ENCODE measurements at regions not wholly inside any gene's neighbourhood (a gene's known extent, or its start where the extent isn't known, plus 50 kb on each side); places are given as distances from the start of the nearest gene placed in this dataset.
"Not testable (repeated sequence)": the region's sequence is repeated elsewhere in the genome, so short reads cannot be mapped to it uniquely, and the experiment has no call there.

- H3K4me1 Mint-ChIP-seq; H3K27ac Mint-ChIP-seq; H3K36me3 Mint-ChIP-seq (ENCODE audit: low read depth); H3K4me3 Mint-ChIP-seq; H3K27me3 Mint-ChIP-seq (ENCODE audit: low read depth): not testable (repeated sequence)
- peaks cover 23% of the 10 kb centered on the region for H3K9me3 Mint-ChIP-seq
Measured at GRCh38 chr2:179385756-179386155, 121.1 kb upstream of the SESTD1 start.

- Mint-ChIP-seq H3K4me1 (no peaks in the 10 kb centered on the region), H3K27me3 (ENCODE audit: low read depth) (no peaks in the 10 kb centered on the region), H3K4me3 (no peak overlapping the region), H3K27ac (no peak overlapping the region), H3K36me3 (ENCODE audit: low read depth) (no peaks in the 10 kb centered on the region), H3K9me3 (peaks cover 23% of the 10 kb centered on the region)
- TF ChIP-seq CTCF (IDR thresholded peaks at IDR 0.05; ENCODE audit: unreplicated experiment in 3 of 3): no peak
Measured at GRCh38 chr2:179383975-179384374, 119.3 kb upstream of the SESTD1 start.

- H3K36me3 Mint-ChIP-seq (ENCODE audit: low read depth): no peaks in the 10 kb centered on the region
- no peak overlapping the region for H3K4me3 Mint-ChIP-seq
- peaks cover 3% of the 10 kb centered on the region for H3K9me3 Mint-ChIP-seq
- H3K27ac Mint-ChIP-seq: no peak overlapping the region
- no peaks in the 10 kb centered on the region for H3K27me3 Mint-ChIP-seq (ENCODE audit: low read depth)
- TF ChIP-seq CTCF (IDR thresholded peaks at IDR 0.05; ENCODE audit: unreplicated experiment in 3 of 3): no peak
- no peaks in the 10 kb centered on the region for H3K4me1 Mint-ChIP-seq
Measured at GRCh38 chr2:179377296-179377695, 112.7 kb upstream of the SESTD1 start.

GRCh38 chr2:179376881-179377280 lies 112.2 kb upstream of the SESTD1 start:
- H3K27me3 Mint-ChIP-seq (ENCODE audit: low read depth): no peaks in the 10 kb centered on the region
- H3K4me1 Mint-ChIP-seq: no peaks in the 10 kb centered on the region
- no peak overlapping the region for H3K27ac Mint-ChIP-seq
- TF ChIP-seq CTCF (IDR thresholded peaks at IDR 0.05; ENCODE audit: unreplicated experiment in 3 of 3): no peak
- peaks cover 3% of the 10 kb centered on the region for H3K9me3 Mint-ChIP-seq
- H3K36me3 Mint-ChIP-seq (ENCODE audit: low read depth): no peaks in the 10 kb centered on the region
- H3K4me3 Mint-ChIP-seq: no peak overlapping the region

- Mint-ChIP-seq H3K9me3 (no peaks in the 10 kb centered on the region), H3K4me1 (no peaks in the 10 kb centered on the region), H3K4me3 (no peak overlapping the region), H3K27ac (no peak overlapping the region), H3K36me3 (ENCODE audit: low read depth) (no peaks in the 10 kb centered on the region), H3K27me3 (ENCODE audit: low read depth) (no peaks in the 10 kb centered on the region)
- no peak for TF ChIP-seq CTCF (IDR thresholded peaks at IDR 0.05; ENCODE audit: unreplicated experiment in 3 of 3)
Measured at GRCh38 chr2:179373816-179374215, 109.2 kb upstream of the SESTD1 start.

- H3K4me1 Mint-ChIP-seq; H3K36me3 Mint-ChIP-seq (ENCODE audit: low read depth); H3K9me3 Mint-ChIP-seq; H3K27ac Mint-ChIP-seq; H3K27me3 Mint-ChIP-seq (ENCODE audit: low read depth); H3K4me3 Mint-ChIP-seq: not testable (repeated sequence)
Measured at GRCh38 chr2:179365561-179365960, 100.9 kb upstream of the SESTD1 start.

- Mint-ChIP-seq H3K4me3 (no peak overlapping the region), H3K9me3 (no peaks in the 10 kb centered on the region), H3K4me1 (no peaks in the 10 kb centered on the region), H3K27ac (no peak overlapping the region), H3K36me3 (ENCODE audit: low read depth) (no peaks in the 10 kb centered on the region), H3K27me3 (ENCODE audit: low read depth) (no peaks in the 10 kb centered on the region)
- no peak for TF ChIP-seq CTCF (IDR thresholded peaks at IDR 0.05; ENCODE audit: unreplicated experiment in 3 of 3)
Measured at GRCh38 chr2:179355881-179356280, 91.2 kb upstream of the SESTD1 start.

Measured in nephron (organoid).